ENCODE measurements at regions not wholly inside any gene's neighbourhood (a gene's known extent, or its start where the extent isn't known, plus 50 kb on each side); places are given as distances from the start of the nearest gene placed in this dataset.

DNA sequence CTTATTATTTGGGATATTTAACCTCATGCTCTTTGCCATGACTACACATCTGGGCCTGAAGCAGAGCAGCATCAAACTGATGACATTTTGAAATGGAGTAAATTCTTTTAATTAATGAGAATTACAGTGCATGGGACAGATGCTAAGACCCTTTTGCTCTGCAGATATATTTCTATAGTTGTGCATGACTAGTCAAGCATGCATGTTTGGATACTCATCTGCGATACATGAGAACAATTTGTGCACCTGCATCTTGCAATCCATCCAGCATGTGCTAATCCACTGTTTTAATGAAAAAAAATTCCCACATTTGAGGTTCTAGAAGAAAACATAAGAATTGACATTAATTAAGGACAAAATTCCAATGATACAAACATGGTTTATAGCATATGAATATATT is 1047.6 kb upstream of the ACO1 start:
- TF ChIP-seq, protein P1, sequence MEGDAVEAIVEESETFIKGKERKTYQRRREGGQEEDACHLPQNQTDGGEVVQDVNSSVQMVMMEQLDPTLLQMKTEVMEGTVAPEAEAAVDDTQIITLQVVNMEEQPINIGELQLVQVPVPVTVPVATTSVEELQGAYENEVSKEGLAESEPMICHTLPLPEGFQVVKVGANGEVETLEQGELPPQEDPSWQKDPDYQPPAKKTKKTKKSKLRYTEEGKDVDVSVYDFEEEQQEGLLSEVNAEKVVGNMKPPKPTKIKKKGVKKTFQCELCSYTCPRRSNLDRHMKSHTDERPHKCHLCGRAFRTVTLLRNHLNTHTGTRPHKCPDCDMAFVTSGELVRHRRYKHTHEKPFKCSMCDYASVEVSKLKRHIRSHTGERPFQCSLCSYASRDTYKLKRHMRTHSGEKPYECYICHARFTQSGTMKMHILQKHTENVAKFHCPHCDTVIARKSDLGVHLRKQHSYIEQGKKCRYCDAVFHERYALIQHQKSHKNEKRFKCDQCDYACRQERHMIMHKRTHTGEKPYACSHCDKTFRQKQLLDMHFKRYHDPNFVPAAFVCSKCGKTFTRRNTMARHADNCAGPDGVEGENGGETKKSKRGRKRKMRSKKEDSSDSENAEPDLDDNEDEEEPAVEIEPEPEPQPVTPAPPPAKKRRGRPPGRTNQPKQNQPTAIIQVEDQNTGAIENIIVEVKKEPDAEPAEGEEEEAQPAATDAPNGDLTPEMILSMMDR (IDR thresholded peaks at IDR 0.05), result no peak
- no peak for TF ChIP-seq POLR2A (IDR thresholded peaks at IDR 0.05)

Data from thyroid gland (tissue), 4 donors.